Lower leg skin (tissue), 3 donors: ENCODE measurements at regions not wholly inside any gene's neighbourhood (a gene's known extent, or its start where the extent isn't known, plus 50 kb on each side); places are given as distances from the start of the nearest gene placed in this dataset.

Experiments
- CTCF ChIP-seq, 3 donors: fragments of 450-650 bp; IDR thresholded peaks; one replicate each; pipeline ENCODE4 v1.5.1; 2016; ENCODE audit warnings: antibody characterized with exemption in 3 of 3, mild to moderate bottlenecking in 3 of 3, moderate library complexity in 2 of 3
- POLR2A ChIP-seq, 2 donors: fragments of 450-650 bp; IDR thresholded peaks; one replicate each; pipeline ENCODE4 v1.6.1; 2016 to 2017; ENCODE audit warnings: antibody characterized with exemption in 2 of 2, mild to moderate bottlenecking in 1 of 2, moderate library complexity in 1 of 2

- no peak for TF ChIP-seq CTCF (IDR thresholded peaks at IDR 0.05)
- no peak for TF ChIP-seq POLR2A (IDR thresholded peaks at IDR 0.05)
These were observed 782.0 kb downstream of the SLITRK1 start for GRCh38 chr13:83100237-83100636.
